Activated CD4-positive, alpha-beta T cell treated with anti-CD3 and anti-CD28 coated beads, Interleukin-10, Interleukin-2, amounts not matched to agents 100 ng/mL and 50 ng/mL, durations not matched to agents 16 hours and 8 hours (primary cell): ENCODE measurements at regions not wholly inside any gene's neighbourhood (a gene's known extent, or its start where the extent isn't known, plus 50 kb on each side); places are given as distances from the start of the nearest gene placed in this dataset.
"Not testable (repeated sequence)": the region's sequence is repeated elsewhere in the genome, so short reads cannot be mapped to it uniquely, and the experiment has no call there.

Experiments used
- DNase-seq: peaks from one replicate; pipeline ENCODE4 v3.0.0-alpha.2; 2020

DNA sequence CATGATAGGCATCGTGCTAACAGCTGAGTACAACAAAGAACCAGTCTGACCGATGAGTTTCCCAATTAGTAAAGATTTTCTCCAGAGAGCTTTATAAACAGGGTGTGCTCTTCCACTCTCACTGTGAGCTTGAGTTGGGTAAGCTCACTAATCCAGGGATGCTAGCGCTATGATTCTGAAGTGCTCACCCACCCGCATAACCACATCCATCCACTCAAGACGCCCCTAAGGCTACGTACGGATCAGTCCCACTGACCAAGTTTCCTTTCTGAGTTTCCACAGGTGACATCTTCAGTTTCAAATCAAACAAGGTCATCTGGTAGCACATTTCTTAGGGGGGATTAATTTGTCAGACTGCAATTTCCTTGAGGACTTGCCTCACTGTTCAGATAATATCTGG is 141.1 kb upstream of the ABI3BP start:
- no peak for DNase-seq

GRCh38 chr3:101133652-101134051 is 140.4 kb upstream of the ABI3BP start:
- peak; percentile 8 for DNase-seq

DNA sequence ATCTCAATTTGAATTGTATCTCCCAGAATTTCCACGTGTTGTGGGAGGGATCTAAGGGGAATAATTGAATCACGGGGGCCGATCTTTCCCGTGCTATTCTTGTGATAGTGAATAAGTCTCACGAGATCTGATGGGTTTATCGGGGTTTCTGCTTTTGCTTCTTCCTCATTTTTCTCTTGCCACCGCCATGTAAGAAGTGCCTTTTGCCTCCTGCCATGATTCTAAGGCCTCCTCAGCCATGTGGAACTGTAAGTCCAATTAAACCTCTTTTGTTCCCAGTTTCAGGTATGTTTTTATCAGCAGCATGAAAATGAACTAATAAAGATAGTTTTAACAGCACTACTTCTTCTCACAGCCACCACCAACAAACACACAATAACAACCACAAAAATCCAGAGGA is 140.0 kb upstream of the ABI3BP start:
- not testable (repeated sequence) for DNase-seq

DNA sequence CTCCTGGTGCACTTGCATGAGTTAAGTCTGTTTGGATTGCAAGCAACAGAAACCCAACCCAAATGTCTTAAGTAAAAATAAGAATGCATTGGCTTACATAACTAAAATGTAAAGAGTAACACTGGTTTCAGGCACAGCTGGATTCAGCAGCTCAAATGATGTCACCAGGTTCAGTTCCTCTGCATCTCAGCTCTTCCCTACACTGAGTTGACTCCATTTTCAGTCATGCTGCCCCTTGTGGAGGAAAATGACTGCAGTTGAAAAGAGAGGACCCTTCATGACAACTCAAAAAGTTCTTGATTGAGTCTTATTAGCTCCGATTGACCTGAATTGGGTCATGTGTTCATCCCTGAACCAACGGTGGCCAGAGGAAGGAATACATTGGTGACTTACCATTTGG is 138.5 kb upstream of the ABI3BP start:
- DNase-seq = no peak

- DNase-seq = no peak
These were observed 135.6 kb upstream of the ABI3BP start for GRCh38 chr3:101128786-101129185.

DNA sequence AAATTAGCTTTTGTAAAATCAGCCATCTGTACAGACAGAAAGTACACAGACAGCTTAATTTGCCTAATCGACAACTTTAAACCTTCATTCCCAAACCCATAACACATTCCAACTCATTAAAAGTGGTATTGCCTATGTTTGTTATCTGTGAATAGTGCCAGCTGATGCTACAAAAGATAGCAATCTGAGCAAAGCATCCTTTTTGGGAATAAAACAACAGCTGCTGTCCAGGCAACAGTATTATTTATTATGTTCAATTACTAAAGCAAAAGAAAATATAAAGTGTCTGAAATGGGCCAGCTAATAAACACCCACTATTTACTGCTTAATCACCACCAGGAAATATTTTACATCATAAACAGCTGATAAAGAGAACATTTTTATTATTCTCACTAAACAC is 134.8 kb upstream of the ABI3BP start:
- no peak for DNase-seq

GRCh38 chr3:101124125-101124524 is 130.9 kb upstream of the ABI3BP start:
- DNase-seq = no peak

GRCh38 chr3:101123081-101123480 is 129.9 kb upstream of the ABI3BP start:
- no peak for DNase-seq

- DNase-seq = no peak
These were observed 129.5 kb upstream of the ABI3BP start for GRCh38 chr3:101122681-101123080.

DNA sequence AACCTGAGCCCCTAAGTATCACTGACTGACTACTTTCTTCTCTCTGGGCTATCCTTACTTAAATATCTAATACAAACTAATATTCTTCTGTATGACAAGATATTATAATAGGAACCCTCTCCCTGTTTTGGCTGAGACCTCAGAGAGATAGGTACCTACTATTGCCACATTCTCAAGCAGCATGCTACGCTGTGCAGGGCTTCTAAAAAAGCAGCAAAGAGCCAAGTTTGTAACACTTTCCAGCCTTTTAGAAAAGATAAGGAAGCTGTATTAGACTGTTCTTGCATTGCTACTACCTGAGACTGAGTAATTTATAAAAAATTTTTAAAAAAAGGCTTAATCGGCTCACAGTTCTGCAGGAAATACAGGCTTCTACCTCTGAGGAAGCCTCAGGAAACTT is 126.8 kb upstream of the ABI3BP start:
- DNase-seq = no peak

GRCh38 chr3:101119535-101119934 is 126.3 kb upstream of the ABI3BP start:
- DNase-seq = no peak

DNA sequence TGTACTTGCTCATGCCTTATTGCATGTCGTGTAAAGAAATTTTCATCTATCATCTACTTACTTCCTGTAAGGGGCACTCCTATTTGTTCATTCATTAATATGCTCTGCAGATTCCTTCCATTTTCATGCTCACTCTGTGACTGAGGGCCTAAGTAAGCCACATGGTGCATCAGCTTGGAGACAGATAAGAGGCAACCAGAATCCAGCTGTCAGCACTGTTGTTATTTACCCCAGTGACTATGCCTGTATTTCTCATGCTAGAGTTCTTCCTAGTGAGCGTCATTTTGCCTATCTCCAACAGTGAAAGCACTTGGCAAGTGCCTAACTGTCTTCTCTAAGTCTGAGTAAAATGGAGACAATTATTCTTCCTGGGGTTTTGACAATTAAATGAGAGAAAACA is 124.8 kb upstream of the ABI3BP start:
- no peak for DNase-seq

GRCh38 chr3:101117465-101117864 is 124.2 kb upstream of the ABI3BP start:
- no peak for DNase-seq

GRCh38 chr3:101110295-101110694 is 117.1 kb upstream of the ABI3BP start:
- not testable (repeated sequence) for DNase-seq

DNA sequence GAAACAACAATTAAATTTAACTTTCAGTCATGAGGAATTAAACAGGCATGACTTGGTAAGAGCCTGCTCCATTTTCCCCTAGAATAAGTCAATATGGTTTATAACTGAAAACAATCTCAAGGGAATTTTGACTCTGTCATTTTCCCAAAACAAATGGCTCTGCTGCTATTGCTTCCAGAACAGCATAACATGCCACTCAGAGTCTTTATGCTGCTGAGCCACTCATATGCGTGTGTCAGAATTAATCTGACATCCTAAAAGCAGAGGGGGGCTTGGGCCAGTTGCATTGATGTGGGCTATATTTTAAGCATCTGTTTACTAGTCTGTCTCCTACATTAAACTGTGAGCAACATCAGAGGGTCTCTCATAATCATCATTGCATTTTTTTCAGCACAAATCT is 111.1 kb upstream of the ABI3BP start:
- no peak for DNase-seq

GRCh38 chr3:101102678-101103296 is 109.6 kb upstream of the ABI3BP start:
- no peak for DNase-seq

- no peak for DNase-seq
These were observed 107.3 kb upstream of the ABI3BP start for GRCh38 chr3:101100361-101101009.

GRCh38 chr3:101099791-101100190 is 106.6 kb upstream of the ABI3BP start:
- no peak for DNase-seq

DNA sequence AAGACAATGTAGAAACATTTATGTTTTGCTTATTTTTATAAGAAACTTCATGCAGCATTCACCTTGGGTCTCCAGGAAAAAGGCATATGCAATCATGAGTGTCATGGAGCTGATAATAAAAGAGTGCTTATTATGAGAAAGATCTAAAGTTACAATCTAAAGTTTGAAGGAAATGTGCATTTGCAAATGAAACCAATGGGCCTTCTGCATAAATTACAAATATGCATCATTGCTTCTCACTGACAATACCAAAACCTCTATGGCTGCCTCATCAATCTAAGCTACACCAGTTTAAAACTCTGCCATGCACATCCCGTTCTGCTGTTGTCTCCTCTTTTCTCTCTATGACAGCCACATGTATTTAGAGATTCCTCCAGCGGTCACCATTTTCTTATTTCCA is 103.2 kb upstream of the ABI3BP start:
- no peak for DNase-seq

GRCh38 chr3:101095693-101096430 is 102.6 kb upstream of the ABI3BP start:
- DNase-seq = no peak

DNA sequence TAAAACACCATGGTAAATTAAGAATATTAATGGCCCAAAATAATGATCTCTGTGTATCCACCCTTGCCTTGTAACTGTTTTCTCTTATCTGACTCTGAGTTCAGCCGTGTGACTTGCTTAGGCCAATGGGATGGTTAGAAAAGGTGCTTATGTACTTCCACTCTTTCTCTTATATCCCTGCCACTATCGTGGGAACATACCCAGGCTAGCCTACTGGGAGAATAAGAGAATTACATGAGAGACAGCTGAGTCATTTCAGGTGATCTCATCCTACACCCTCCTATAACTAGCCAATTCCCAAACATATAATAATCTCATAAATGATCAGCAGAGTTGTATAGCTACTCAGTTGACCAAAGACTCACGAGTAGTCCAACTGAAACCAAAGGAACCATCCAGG is 98.3 kb upstream of the ABI3BP start:
- DNase-seq = no peak

GRCh38 chr3:101085752-101086151 is 92.5 kb upstream of the ABI3BP start:
- no peak for DNase-seq

- no peak for DNase-seq
These were observed 91.2 kb upstream of the ABI3BP start for GRCh38 chr3:101084404-101084803.

GRCh38 chr3:101081999-101082398 is 88.8 kb upstream of the ABI3BP start:
- DNase-seq = no peak
